Fibroblast of mammary gland (primary cell): ENCODE measurements at regions not wholly inside any gene's neighbourhood (a gene's known extent, or its start where the extent isn't known, plus 50 kb on each side); places are given as distances from the start of the nearest gene placed in this dataset.
A peak's percentile ranks its signal among the peaks of the same experiment; 100 is the strongest.

Experiments used
- DNase-seq: peaks from one replicate; pipeline ENCODE4 v3.0.0-alpha.2; 2010; ENCODE audit warnings: low read depth
- H3K4me3 ChIP-seq: 2 replicates; pipeline ENCODE4 v1.5.1; 2011; ENCODE audit warnings: low read depth, mild to moderate bottlenecking, low read length, moderate library complexity; ENCODE audit not compliant: control insufficient read depth
- TF ChIP-seq, protein P1 (sequence below): conservative IDR thresholded peaks from 2 replicates; pipeline ENCODE4 v1.5.1; 2011; ENCODE audit warnings: low read depth, low read length, inconsistent platforms; ENCODE audit not compliant: control insufficient read depth, insufficient read depth

DNA sequence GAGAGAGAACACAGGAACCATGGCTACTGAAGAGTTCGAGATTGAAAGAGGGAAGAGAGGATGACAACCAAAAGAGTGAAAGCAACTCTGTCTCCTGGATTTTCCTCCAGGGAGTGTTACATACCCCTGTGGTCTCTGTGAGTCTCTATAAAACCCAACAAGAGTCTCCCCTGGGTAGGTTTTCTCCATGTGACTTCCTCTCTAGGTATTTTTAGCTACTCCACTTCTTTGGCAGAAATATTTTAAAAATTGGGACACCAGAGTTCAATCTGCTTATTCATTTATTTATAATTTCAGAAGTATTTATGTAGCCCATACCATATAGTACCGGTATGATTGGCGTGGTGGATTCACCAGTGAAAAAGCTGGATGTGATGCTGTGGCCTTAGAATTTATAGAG, 671.7 kb upstream of the NR2F2 start:
- no peak for DNase-seq
- H3K4me3 ChIP-seq, result no peak overlapping the region
- TF ChIP-seq, protein P1, sequence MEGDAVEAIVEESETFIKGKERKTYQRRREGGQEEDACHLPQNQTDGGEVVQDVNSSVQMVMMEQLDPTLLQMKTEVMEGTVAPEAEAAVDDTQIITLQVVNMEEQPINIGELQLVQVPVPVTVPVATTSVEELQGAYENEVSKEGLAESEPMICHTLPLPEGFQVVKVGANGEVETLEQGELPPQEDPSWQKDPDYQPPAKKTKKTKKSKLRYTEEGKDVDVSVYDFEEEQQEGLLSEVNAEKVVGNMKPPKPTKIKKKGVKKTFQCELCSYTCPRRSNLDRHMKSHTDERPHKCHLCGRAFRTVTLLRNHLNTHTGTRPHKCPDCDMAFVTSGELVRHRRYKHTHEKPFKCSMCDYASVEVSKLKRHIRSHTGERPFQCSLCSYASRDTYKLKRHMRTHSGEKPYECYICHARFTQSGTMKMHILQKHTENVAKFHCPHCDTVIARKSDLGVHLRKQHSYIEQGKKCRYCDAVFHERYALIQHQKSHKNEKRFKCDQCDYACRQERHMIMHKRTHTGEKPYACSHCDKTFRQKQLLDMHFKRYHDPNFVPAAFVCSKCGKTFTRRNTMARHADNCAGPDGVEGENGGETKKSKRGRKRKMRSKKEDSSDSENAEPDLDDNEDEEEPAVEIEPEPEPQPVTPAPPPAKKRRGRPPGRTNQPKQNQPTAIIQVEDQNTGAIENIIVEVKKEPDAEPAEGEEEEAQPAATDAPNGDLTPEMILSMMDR, result no peak

DNA sequence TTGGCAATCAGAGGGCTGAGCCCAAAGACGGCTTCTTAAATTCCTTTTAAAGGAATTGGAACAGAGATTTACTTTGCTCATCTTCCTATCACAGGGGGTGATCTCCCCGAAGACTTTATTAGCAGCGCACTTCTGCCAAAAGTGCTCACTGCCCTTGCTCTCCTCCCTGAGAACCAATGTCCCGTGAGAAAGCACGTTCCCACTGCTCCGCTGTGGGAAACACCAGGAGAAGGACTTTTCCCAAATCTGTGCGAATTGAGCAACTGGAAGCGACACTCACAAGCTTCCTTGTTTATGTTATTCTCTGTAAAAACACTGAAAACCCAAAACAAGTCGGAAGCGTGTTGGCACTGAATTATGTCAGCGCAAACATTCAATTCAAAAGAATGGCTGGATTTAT, 670.8 kb upstream of the NR2F2 start:
- peak; percentile 45 for DNase-seq
- TF ChIP-seq, protein P1, result no peak
- H3K4me3 ChIP-seq, result no peak overlapping the region

DNA sequence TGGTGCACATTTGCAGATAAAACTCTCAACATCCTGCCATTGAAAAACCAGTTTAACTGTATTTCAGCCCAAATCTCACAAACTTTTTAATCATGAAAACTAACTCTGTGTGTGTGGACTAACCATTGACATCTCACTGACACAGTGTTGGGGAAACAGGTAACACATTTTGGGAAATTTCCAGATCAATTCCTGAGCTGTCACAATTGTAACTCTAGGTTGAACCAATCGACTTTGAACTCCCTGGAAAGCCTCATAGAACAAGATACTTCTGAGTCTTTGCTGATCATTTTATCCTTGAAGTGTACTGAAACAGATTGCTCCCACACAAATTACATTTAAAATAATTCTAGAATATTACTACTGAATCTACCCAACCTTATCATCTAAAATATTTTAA, 667.9 kb upstream of the NR2F2 start:
- H3K4me3 ChIP-seq, result no peak overlapping the region
- DNase-seq, result no peak
- TF ChIP-seq, protein P1, result no peak

DNA sequence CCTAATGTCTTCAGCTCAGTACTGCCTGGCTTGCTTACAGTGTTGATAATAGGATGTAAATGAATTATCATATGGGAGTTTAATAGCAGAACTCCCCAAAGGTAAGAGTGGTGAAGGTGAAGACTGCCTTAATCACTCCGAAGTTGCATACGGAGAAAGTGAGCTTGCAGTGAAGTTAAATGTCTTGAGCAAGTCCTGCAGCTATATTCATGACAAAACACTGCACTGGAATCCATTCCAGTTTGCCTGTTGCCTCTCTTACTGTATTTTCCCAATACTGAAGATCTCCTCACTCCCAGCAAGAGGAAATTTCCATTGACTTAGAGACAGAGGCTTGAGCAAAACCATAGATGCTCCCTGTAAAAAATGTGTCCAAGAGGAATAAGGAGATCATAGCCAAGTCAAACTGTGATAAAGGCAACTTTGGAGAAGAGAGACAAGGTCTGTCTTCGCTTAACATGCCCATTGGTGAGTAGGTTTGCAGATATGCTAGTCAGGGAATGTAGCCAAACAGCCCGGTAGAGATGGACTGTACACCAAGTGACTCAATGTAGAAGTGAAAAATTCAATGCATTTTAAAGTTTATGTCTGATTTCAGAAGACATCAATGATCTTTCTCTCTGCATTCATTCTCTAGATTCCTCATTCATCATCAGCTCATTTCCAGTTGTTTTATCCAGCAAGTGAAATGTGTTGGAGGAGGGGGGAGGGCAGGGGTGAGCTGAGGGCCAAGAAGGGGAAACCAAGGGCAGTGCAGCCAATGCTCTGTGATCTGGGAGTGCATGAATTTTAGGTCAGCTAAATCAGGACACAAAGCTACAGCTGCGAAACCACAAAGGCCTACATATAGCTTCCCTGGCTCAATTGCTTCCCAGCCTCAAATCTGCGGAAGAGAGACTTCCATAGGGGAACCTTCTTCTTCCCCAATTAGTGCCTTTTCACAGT, 667.1 kb upstream of the NR2F2 start:
- TF ChIP-seq, protein P1, result no peak
- DNase-seq, result peak; percentile 81
- H3K4me3 ChIP-seq, result no peak overlapping the region

DNA sequence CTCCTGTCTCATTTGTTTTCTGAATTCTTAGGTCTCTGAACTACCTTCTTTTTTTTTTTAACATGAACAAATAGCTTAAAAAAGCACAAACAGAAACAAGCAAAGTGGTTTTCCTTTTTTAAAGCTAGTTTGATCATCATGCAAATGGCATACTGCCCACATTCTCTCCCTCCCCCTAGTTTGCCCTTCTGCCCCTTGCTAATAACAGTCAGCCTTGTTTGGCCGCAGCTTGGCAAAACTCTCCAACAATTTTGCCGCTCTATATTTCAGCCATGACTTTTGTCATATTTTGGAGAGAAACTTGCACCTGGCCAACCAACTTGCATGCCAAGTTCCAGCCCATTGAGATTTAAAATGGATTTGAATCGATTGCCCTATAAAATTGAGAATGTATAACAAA, 666.0 kb upstream of the NR2F2 start:
- DNase-seq, result peak; percentile 59
- TF ChIP-seq, protein P1, result no peak

DNA sequence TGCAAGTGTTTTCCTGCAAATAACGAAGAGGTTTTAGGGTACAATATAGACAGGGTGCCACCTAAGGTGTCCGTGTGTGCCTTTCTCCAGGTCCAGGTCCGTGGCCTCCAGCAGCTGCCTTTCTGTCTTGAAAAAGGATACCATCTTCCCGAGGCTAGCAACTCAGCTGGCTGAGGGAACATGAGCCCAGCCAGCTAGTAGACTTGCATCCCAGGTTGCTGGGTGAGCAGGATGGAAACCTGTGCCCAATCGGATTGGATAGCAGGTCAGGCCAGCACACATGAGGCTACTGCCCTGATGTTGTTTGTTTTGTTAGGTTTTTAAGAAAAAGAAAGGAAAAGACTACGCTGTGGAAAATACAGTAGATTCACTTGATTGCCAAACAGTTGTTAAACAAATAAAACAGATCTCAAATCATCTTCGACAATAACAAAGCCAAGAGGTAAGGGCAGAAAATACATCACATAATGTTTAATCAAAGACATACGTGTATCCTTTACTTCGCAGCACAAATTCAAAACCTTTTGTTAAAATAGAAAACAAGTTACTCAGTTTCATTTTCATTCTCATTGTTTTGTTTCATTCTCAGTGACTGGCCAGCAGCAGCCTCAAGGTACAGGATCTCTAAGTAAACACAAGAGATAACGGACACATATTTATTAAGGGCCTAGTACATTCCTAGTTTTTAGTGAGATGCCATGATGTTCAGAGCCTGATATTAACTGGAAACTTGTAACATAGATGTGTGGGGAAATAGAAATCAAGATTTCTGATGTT, 661.2 kb upstream of the NR2F2 start:
- peak; percentile 14 for DNase-seq
- no peak overlapping the region for H3K4me3 ChIP-seq
- TF ChIP-seq, protein P1, result no peak

More for the DNA sequence above, 666.0 kb upstream of the NR2F2 start:
- no peak overlapping the region for H3K4me3 ChIP-seq
